Peyer's patch (tissue), 4 donors: ENCODE measurements at regions not wholly inside any gene's neighbourhood (a gene's known extent, or its start where the extent isn't known, plus 50 kb on each side); places are given as distances from the start of the nearest gene placed in this dataset.

Experiments
- CTCF ChIP-seq, 6 experiments: fragments of 450-650 bp in 4 of 6; fragments of 200-600 bp in 2 of 6; sonication (generic) in 1 of 6; IDR thresholded peaks; one replicate each; pipeline ENCODE4 v1.5.1; 2017 to 2019; ENCODE audit warnings: antibody characterized with exemption in 6 of 6, mild to moderate bottlenecking in 3 of 6, moderate library complexity in 1 of 6
- POLR2A ChIP-seq, 2 donors: fragments of 450-650 bp; IDR thresholded peaks; one replicate each; pipeline ENCODE4 v1.5.1; 2017; ENCODE audit warnings: antibody characterized with exemption in 2 of 2, mild to moderate bottlenecking in 2 of 2, moderate library complexity in 2 of 2

DNA sequence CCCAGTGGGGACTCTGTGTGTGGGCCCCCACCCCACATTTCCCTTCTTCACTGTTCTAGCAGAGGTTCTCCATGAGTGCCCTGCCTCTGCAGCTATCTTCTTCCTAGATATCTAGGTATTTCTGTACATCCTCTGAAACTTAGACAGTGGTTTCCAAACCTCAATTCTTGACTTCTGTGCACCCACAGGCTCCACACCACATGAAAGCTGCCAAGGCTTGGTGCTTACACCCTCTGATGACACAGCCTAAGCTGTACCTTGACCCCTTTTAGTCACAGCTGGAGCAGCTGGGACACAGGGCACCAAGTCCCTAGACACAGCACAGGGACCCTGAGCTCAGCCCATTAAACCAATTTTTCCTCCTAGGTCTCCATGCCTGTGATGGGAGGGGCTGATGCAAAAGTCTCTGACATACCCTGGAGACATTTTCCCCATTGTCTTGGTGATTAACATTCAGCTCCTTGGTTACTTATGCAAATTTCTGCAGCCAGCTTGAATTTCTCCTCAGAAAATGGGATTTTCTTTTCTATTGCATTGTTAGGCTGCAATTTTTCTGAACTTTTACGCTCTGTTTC is 304.5 kb downstream of the OTOL1 start:
- TF ChIP-seq POLR2A (IDR thresholded peaks at IDR 0.05) = no peak
- no peak for TF ChIP-seq CTCF (IDR thresholded peaks at IDR 0.05)
